WERI-Rb-1 (cell line): ENCODE measurements at regions not wholly inside any gene's neighbourhood (a gene's known extent, or its start where the extent isn't known, plus 50 kb on each side); places are given as distances from the start of the nearest gene placed in this dataset.

Experiments used
- DNase-seq: peaks from one replicate; pipeline ENCODE4 v3.0.0-alpha.2; 2020
- H3K27ac ChIP-seq: fragments of 250-450 bp; sonication (Bioruptor Pico); 2 replicates; pipeline ENCODE4 v1.5.1; 2020; ENCODE audit warnings: mild to moderate bottlenecking, moderate library complexity
- H3K27me3 ChIP-seq: fragments of 250-450 bp; sonication (Bioruptor Pico); 2 replicates; pipeline ENCODE4 v1.5.1; 2021; ENCODE audit warnings: mild to moderate bottlenecking, low read depth, moderate library complexity; ENCODE audit not compliant: insufficient read depth, severe bottlenecking
- H3K36me3 ChIP-seq: fragments of 250-450 bp; sonication (Bioruptor Pico); 2 replicates; pipeline ENCODE4 v1.5.1; 2020; ENCODE audit warnings: mild to moderate bottlenecking, moderate library complexity
- H3K4me3 ChIP-seq: 2 replicates; pipeline ENCODE4 v1.5.1; 2011; ENCODE audit warnings: low read depth, mild to moderate bottlenecking, control low read depth, low read length
- H3K9me3 ChIP-seq: fragments of 250-450 bp; sonication (Bioruptor Pico); 2 replicates; pipeline ENCODE4 v1.5.1; 2021; ENCODE audit warnings: mild to moderate bottlenecking, moderate library complexity; ENCODE audit not compliant: severe bottlenecking
- TF ChIP-seq, protein P1 (sequence below): IDR thresholded peaks from 2 replicates; pipeline ENCODE4 v1.5.1; 2011; ENCODE audit warnings: low read depth, mild to moderate bottlenecking, control low read depth, inconsistent platforms, low read length

DNA sequence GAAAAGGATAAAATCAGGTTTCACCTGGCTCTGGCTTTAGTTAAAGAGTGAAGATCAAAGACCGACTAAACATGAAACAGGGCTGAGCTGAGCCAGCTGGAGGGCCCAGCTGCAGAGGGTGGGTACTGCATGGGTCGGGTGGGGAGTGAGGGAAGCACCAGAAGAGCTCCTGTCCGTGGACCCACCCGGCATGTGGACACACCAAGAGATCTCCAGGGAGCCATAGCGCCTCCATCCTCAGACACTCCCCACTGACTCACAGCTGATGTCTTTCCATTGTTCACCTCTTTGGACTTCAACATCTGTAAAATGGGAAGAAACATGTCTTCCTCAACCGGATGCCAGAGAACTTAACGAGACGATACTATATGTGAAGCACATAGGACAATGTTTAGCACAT, 178.3 kb upstream of the KLHL29 start:
- Histone ChIP-seq H3K9me3 (no peaks in the 10 kb centered on the region), H3K36me3 (no peaks in the 10 kb centered on the region), H3K4me3 (no peak overlapping the region), H3K27ac (no peak overlapping the region), H3K27me3 (no peaks in the 10 kb centered on the region)
- no peak for DNase-seq
- TF ChIP-seq, protein P1, sequence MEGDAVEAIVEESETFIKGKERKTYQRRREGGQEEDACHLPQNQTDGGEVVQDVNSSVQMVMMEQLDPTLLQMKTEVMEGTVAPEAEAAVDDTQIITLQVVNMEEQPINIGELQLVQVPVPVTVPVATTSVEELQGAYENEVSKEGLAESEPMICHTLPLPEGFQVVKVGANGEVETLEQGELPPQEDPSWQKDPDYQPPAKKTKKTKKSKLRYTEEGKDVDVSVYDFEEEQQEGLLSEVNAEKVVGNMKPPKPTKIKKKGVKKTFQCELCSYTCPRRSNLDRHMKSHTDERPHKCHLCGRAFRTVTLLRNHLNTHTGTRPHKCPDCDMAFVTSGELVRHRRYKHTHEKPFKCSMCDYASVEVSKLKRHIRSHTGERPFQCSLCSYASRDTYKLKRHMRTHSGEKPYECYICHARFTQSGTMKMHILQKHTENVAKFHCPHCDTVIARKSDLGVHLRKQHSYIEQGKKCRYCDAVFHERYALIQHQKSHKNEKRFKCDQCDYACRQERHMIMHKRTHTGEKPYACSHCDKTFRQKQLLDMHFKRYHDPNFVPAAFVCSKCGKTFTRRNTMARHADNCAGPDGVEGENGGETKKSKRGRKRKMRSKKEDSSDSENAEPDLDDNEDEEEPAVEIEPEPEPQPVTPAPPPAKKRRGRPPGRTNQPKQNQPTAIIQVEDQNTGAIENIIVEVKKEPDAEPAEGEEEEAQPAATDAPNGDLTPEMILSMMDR: no peak

DNA sequence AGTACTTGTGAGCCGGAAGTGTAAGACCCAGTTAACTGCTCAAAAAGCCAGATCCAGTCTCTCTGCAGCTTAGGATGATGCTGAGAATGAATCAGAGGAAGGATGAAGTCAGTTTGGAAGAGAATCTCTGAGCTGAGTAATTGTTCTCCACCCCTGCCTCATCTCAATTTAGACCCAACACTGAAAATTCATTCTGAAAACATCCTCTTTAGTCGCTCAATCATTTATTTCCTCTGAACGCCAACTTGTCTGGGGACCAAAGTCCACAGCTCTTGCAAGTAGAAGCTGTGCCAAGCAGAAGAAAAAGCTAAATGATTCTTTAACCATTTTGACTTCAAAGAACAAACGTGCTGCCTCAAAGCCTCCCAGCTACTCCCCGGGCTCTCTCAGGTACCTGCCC, 177.1 kb upstream of the KLHL29 start:
- Histone ChIP-seq H3K9me3 (no peaks in the 10 kb centered on the region), H3K27ac (no peak overlapping the region), H3K36me3 (no peaks in the 10 kb centered on the region), H3K4me3 (no peak overlapping the region), H3K27me3 (no peaks in the 10 kb centered on the region)
- DNase-seq: no peak
- TF ChIP-seq, protein P1: no peak

DNA sequence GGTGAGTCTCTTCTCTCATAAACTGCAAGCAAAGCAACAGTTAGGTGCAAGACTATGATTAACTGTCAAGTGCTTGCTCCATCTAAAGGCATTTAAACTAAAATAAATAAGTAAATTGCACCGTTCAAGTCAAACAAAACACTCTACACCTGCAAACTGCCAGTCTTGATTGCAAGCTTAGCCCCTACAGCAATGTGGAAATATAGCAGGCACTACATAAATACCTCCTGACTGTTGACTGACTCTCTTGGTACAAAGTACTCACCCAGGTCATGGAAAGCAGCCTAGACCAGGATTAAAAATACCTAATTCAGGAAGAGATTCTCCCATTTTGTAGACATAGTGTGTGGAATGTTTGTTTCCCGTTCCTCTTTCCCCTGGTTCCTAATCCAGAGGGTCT, 176.6 kb upstream of the KLHL29 start:
- Histone ChIP-seq H3K9me3 (no peaks in the 10 kb centered on the region), H3K4me3 (no peak overlapping the region), H3K27me3 (no peaks in the 10 kb centered on the region), H3K27ac (no peak overlapping the region), H3K36me3 (no peaks in the 10 kb centered on the region)
- TF ChIP-seq, protein P1: no peak
- no peak for DNase-seq

DNA sequence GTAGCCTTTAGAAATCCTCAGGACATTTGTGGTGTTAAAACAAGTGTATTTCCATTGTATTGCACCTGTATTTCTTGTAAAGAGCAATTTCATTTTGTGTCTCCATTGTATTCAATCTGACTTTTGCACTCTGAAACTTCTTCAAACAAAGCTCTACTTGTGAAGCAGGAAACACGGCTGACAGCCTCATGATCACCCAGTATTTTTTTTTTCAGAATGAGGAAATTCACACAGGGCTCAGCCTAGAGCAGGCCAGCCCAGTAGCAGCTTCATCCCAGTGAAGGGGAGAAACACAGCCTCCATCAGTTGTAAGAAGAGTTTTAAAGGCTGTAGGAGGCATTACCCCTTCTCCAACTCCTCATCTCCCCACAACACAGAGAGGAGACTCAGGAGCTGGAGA, 175.9 kb upstream of the KLHL29 start:
- TF ChIP-seq, protein P1: no peak
- no peaks in the 10 kb centered on the region for H3K9me3 ChIP-seq
- no peaks in the 10 kb centered on the region for H3K27me3 ChIP-seq
- no peaks in the 10 kb centered on the region for H3K36me3 ChIP-seq
- no peak for DNase-seq
- H3K27ac ChIP-seq: no peak overlapping the region
- H3K4me3 ChIP-seq: no peak overlapping the region

DNA sequence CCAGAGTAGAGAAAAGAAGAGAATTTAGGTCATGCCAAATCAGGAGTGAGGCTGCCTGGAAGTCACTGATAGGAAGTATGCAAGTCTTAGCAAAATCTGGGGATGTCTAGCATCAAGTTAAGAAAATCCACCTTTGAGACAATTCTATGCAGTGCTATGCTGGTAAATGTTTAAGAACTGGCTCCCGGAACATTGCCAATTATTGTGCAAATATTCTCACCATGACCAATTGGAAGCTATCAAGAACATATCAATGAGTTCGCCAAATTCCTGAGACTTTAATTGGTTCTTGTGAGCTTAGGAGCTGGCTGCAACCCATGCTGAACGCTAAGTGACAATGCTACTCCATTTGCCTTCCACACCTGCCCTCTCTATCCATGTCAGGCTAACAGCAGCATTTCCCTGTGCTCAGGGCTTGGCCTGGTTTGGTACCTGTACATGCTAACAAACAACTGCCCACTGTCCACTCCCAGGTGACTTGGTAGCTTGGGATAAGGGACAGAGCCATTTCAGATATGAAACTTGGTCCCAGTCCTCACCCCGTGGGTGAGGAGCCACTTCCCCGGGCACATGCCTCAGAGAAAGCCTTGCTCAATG, 172.9 kb upstream of the KLHL29 start:
- H3K4me3 ChIP-seq: no peak overlapping the region
- H3K9me3 ChIP-seq: no peaks in the 10 kb centered on the region
- H3K27ac ChIP-seq: no peak overlapping the region
- H3K36me3 ChIP-seq: no peaks in the 10 kb centered on the region
- DNase-seq: no peak
- H3K27me3 ChIP-seq: no peaks in the 10 kb centered on the region
- TF ChIP-seq, protein P1: no peak

DNA sequence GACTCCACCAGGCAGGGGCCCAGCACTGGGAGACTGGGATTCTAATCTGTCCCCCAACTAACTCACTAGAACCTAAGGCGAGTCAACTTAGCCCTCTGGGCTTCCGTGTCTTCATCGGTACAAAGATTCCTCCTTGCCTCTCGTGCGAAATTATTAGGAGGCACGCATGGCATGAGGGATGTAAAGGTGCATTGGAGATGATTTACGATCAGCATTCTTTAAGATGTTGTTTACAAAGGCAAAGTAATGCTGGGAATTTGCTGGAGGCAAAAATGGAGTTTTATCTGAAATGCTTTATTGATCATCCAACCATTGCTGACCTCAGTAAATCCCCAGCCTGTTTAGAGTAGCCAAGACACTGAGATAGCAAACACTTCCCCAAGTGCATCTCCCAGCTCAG, 171.8 kb upstream of the KLHL29 start:
- Histone ChIP-seq H3K27ac (no peak overlapping the region), H3K9me3 (no peaks in the 10 kb centered on the region), H3K27me3 (no peaks in the 10 kb centered on the region), H3K36me3 (no peaks in the 10 kb centered on the region), H3K4me3 (no peak overlapping the region)
- TF ChIP-seq, protein P1: no peak
- no peak for DNase-seq
